Ovary (tissue), 7 donors: ENCODE measurements at regions not wholly inside any gene's neighbourhood (a gene's known extent, or its start where the extent isn't known, plus 50 kb on each side); places are given as distances from the start of the nearest gene placed in this dataset.

Experiments
- DNase-seq, 5 donors: peaks; one replicate each; pipeline ENCODE4 v3.0.0-alpha.2; 2019 to 2020
- H3K27ac ChIP-seq, 2 donors: fragments of 200-600 bp; one replicate each; pipeline versions ENCODE4 v1.5.1 to v1.8.0; 2019 to 2022
- H3K27me3 ChIP-seq: fragments of 200-600 bp; one replicate; pipeline ENCODE4 v1.8.0; 2022
- H3K36me3 ChIP-seq: fragments of 200-600 bp; sonication (generic); one replicate; pipeline ENCODE4 v1.5.1; 2019
- H3K4me1 ChIP-seq: one replicate; pipeline ENCODE4 v1.8.1; 2013; ENCODE audit warnings: mild to moderate bottlenecking, moderate library complexity; ENCODE audit not compliant: insufficient read depth
- H3K4me3 ChIP-seq: fragments of 200-600 bp; sonication (generic); one replicate; pipeline ENCODE4 v1.5.1; 2017
- H3K9me3 ChIP-seq, 2 donors: fragments of 200-600 bp in 1 of 2; sonication (generic) in 1 of 2; one replicate each; pipeline versions ENCODE4 v1.5.1 to v1.8.1; 2013 to 2019; ENCODE audit warnings: mild to moderate bottlenecking in 1 of 2, moderate library complexity in 1 of 2
- EP300 ChIP-seq: sonication (generic); formaldehyde crosslinking; IDR thresholded peaks from one replicate; pipeline ENCODE4 v1.6.1; 2017; ENCODE audit warnings: antibody characterized with exemption
- POLR2A ChIP-seq: fragments of 450-650 bp; IDR thresholded peaks from one replicate; pipeline ENCODE4 v1.6.1; 2017; ENCODE audit warnings: antibody characterized with exemption, mild to moderate bottlenecking, moderate library complexity
- WGBS, 3 donors: extraction: QIAGEN DNeasy Blood & Tissue Kit in 1 of 3; methylation state at CpG; one replicate each; pipeline versions ENCODE4 v1.1.5 to v1.1.7; 2013 to 2017; 5-methylcytosine and 5-hydroxymethylcytosine counted together
- intact Hi-C, 4 donors: fragments of 100-400 bp; cut with DNase I; formaldehyde crosslinking; loops; one replicate each; pipeline versions ENCODE4 v1.11.0 to v1.15.1; 2022 to 2023
- TF ChIP-seq, protein P1 (sequence below), 3 donors: fragments of 450-650 bp in 2 of 3; fragments of 200-600 bp in 1 of 3; IDR thresholded peaks; one replicate each; pipeline versions ENCODE4 v1.5.1 to v1.8.0; 2016 to 2022; ENCODE audit warnings: antibody characterized with exemption in 3 of 3, mild to moderate bottlenecking in 1 of 3
- donor health status: DM: no; HTN: no; CAD: no; lungs with moderate emphysema.
- donor health status: DM: no; HTN: no; CAD: no.
- donor health status: Bipolar disorder and iron deficiency.
- donor health status: DM: no; HTN: no; CAD: no.
- donor health status: DM: yes; HTN: yes; CAD: no.

DNA sequence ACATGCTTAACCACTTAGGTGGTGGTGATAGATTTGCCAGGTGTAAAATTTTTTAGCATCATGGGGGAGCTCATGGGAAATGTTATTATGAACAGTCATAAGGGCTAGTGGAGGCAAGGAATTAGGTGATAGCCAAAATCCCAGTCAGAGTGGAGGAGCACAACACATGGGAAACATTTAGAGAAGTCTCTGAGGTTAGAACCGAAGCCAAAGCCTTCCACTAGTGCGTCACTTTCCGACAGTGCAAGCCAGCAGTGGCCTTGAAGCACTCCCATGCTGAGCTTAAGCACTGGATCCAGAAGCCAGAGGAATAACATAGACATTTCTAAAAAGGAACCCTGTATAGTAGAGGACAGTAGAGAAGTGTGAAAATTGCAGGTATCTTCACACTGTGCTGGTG is 101.5 kb upstream of the SNX2 start:
- H3K9me3 ChIP-seq: no peaks in the 10 kb centered on the region
- TF ChIP-seq POLR2A (no peak), EP300 (no peak)
- TF ChIP-seq, protein P1, sequence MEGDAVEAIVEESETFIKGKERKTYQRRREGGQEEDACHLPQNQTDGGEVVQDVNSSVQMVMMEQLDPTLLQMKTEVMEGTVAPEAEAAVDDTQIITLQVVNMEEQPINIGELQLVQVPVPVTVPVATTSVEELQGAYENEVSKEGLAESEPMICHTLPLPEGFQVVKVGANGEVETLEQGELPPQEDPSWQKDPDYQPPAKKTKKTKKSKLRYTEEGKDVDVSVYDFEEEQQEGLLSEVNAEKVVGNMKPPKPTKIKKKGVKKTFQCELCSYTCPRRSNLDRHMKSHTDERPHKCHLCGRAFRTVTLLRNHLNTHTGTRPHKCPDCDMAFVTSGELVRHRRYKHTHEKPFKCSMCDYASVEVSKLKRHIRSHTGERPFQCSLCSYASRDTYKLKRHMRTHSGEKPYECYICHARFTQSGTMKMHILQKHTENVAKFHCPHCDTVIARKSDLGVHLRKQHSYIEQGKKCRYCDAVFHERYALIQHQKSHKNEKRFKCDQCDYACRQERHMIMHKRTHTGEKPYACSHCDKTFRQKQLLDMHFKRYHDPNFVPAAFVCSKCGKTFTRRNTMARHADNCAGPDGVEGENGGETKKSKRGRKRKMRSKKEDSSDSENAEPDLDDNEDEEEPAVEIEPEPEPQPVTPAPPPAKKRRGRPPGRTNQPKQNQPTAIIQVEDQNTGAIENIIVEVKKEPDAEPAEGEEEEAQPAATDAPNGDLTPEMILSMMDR (IDR thresholded peaks at IDR 0.05): no peak
- no peaks in the 10 kb centered on the region for H3K36me3 ChIP-seq
- 13 to 25% (median 15%) methylated on average over 3 of the region's 3 CpGs for WGBS, 3 donors
- peak overlapping the region in 1 of 2 donors; percentile 73 for H3K27ac ChIP-seq
- peak; percentile 81 to 88 (median 83) for DNase-seq
- no peaks in the 10 kb centered on the region for H3K27me3 ChIP-seq
- peaks cover 4% of the 10 kb centered on the region for H3K4me1 ChIP-seq
- intact Hi-C loops: no loop called here
- no peak overlapping the region for H3K4me3 ChIP-seq

DNA sequence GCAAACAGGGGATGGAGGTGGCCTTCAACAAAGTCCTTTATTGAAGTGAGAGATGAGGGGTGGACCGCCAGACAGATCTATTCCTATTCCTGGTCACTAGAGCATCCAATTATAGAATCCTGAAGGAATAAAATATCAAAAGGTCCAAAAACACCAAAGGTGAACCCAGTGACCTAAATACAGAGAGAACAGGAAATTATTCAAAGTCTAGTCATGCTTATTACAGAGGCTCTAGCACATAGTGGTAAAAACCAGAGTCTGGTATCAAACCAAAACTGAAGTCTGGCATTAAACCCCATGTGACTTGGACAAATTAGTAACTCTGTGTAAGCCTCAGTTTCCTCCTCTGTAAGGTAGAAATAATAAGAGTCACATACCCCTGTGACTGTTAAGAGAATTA is 100.5 kb upstream of the SNX2 start:
- no peaks in the 10 kb centered on the region for H3K36me3 ChIP-seq
- H3K9me3 ChIP-seq: no peaks in the 10 kb centered on the region
- intact Hi-C loops: no loop called here
- WGBS, 3 donors: 82 to 94% (median 88%) methylated on average over 1 of the region's 1 CpG
- no peak for DNase-seq
- no peak overlapping the region for H3K4me3 ChIP-seq
- peak overlapping the region in 1 of 2 donors; percentile 73 for H3K27ac ChIP-seq
- H3K27me3 ChIP-seq: no peaks in the 10 kb centered on the region
- peaks cover 4% of the 10 kb centered on the region for H3K4me1 ChIP-seq
- TF ChIP-seq, protein P1 (IDR thresholded peaks at IDR 0.05): no peak
- TF ChIP-seq POLR2A (no peak), EP300 (no peak)

DNA sequence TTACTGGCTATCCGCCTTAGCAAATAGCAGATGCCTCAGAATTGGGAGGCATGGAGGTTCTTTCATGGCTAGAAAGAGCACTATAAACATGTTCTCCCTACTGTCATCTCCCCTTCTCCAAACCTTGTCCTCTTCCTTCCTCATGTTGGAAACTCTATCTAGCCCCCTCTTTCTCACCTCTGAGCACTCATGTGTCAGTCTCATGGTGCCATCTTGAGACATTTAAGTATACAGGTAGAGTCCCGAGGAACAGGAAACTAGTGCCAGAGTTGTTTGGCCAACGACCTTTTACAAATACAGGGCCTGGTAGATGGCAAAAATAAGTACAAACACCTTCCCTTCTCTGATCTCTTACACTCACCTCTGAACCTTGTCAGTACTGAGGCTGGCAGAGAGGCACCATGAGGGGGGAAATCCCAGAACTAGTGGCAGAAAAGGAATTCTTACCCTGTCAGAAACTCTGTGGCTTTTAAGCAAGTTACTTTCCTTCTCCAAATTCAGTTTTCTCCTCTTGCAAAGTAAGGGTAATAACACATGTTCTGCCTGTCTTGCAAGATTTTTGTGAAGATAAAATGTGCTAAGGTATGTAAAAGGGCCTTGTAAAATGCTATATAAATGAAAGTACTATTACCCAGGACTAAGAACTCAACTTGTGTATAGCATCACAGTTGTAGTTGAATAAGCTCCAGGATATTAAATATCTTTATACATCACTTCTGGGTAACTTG is 94.1 kb upstream of the SNX2 start:
- H3K27ac ChIP-seq: no peak overlapping the region
- intact Hi-C loops: no loop called here
- H3K4me1 ChIP-seq: no peaks in the 10 kb centered on the region
- no peaks in the 10 kb centered on the region for H3K36me3 ChIP-seq
- TF ChIP-seq, protein P1 (IDR thresholded peaks at IDR 0.05): no peak
- TF ChIP-seq EP300 (no peak), POLR2A (no peak)
- no peak for DNase-seq
- WGBS, 3 donors: 78 to 82% (median 81%) methylated on average over 3 of the region's 3 CpGs
- H3K4me3 ChIP-seq: no peak overlapping the region
- H3K9me3 ChIP-seq: no peaks in the 10 kb centered on the region
- no peaks in the 10 kb centered on the region for H3K27me3 ChIP-seq

DNA sequence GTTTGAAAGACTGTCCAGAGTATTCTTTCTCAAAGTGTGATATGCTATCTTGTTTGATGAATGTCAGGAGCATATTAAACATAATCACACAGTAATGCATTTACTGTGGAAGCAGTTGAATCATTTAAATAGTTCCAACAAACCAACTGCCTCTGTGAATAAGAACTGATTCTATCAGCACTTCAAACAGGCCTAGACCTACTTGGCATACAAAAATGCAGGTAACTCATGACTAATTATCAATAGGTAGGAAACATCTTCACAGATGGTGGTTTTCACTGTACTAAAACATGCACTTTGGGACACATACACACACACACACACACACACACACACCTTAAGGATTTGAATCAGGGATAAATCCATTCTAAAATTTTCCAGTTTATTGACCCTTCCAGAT is 91.2 kb upstream of the SNX2 start:
- intact Hi-C loops: no loop called here
- no peak for TF ChIP-seq POLR2A

DNA sequence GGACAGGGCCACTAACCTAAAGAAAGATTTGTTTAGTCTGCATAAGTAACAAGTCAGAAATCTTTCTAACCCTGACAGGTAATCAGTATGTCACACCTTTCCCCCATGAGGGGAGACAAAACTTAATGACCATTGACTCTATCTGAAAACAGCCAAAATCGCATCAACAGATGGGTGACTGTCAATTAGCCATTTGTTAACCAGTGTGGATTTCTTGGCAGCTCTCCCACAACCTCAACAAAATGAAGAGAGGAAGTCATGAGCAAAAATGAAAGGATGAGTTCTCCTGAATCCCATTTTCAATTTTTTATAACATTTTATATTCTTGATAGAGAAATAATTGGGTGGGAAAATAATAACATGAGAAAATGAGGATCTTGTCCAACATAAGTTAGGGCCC is 84.6 kb upstream of the SNX2 start:
- H3K27me3 ChIP-seq: no peaks in the 10 kb centered on the region
- intact Hi-C loops: loop anchor here in 1 of 4 donors (10.0 kb wide), 1 partner anchor 85 kb away; no protein-coding TSS in a partner anchor
- no peak for DNase-seq
- H3K36me3 ChIP-seq: no peaks in the 10 kb centered on the region
- WGBS, 3 donors: 74 to 81% (median 79%) methylated on average over 1 of the region's 1 CpG
- no peak overlapping the region for H3K4me3 ChIP-seq
- no peak overlapping the region for H3K27ac ChIP-seq
- no peaks in the 10 kb centered on the region for H3K9me3 ChIP-seq
- TF ChIP-seq, protein P1 (IDR thresholded peaks at IDR 0.05): no peak
- TF ChIP-seq EP300: no peak
- TF ChIP-seq POLR2A: no peak
- H3K4me1 ChIP-seq: no peaks in the 10 kb centered on the region

More for the DNA sequence above, 91.2 kb upstream of the SNX2 start:
- Histone ChIP-seq H3K27me3 (no peaks in the 10 kb centered on the region), H3K4me3 (no peak overlapping the region), H3K4me1 (no peaks in the 10 kb centered on the region), H3K9me3 (no peaks in the 10 kb centered on the region), H3K36me3 (no peaks in the 10 kb centered on the region), H3K27ac (no peak overlapping the region)
- DNase-seq: no peak
